Fibroblast of lung (primary cell): ENCODE measurements at regions not wholly inside any gene's neighbourhood (a gene's known extent, or its start where the extent isn't known, plus 50 kb on each side); places are given as distances from the start of the nearest gene placed in this dataset.

ENCODE experiments used
- DNase-seq, 2 donors: peaks; one replicate each; pipeline versions ENCODE4 v3.0.0 to v3.0.0-alpha.2; 2010; ENCODE audit warnings: low read depth in 2 of 2
- H2AFZ ChIP-seq: 2 replicates; pipeline ENCODE4 v1.5.1; 2012; ENCODE audit warnings: low read length, control low read depth, inconsistent platforms
- H3K27ac ChIP-seq: 2 replicates; pipeline ENCODE4 v1.5.1; 2011; ENCODE audit warnings: low read length, control low read depth; ENCODE audit not compliant: insufficient read depth
- H3K27me3 ChIP-seq: 2 replicates; pipeline ENCODE4 v1.5.1; 2011; ENCODE audit warnings: mild to moderate bottlenecking, low read length; ENCODE audit not compliant: control insufficient read depth, insufficient read depth
- H3K36me3 ChIP-seq: 2 replicates; pipeline ENCODE4 v1.5.1; 2011; ENCODE audit warnings: low read length; ENCODE audit not compliant: control insufficient read depth, insufficient read depth
- H3K4me1 ChIP-seq: 2 replicates; pipeline ENCODE4 v1.5.1; 2011; ENCODE audit warnings: low read length; ENCODE audit not compliant: control insufficient read depth, insufficient read depth; ENCODE audit errors: extremely low read depth
- H3K4me2 ChIP-seq: 2 replicates; pipeline ENCODE4 v1.5.1; 2011; ENCODE audit warnings: low read length, control low read depth; ENCODE audit not compliant: insufficient read depth; ENCODE audit errors: extremely low read depth
- H3K4me3 ChIP-seq, 4 experiments: fragments of 200-600 bp in 1 of 4; sonication (generic) in 1 of 4; replicated peaks in 1 of 4; 2 replicates each; pipeline ENCODE4 v1.5.1; 2011 to 2016; ENCODE audit warnings: low read length in 4 of 4, low read depth in 3 of 4, mild to moderate bottlenecking in 3 of 4, control low read depth in 2 of 4, inconsistent platforms in 1 of 4, mixed read lengths in 1 of 4; ENCODE audit not compliant: insufficient read depth in 1 of 4; ENCODE audit errors: control extremely low read depth in 1 of 4
- H3K79me2 ChIP-seq: 2 replicates; pipeline ENCODE4 v1.5.1; 2012; ENCODE audit warnings: mild to moderate bottlenecking, low read length, inconsistent platforms; ENCODE audit not compliant: control insufficient read depth, insufficient read depth
- H3K9ac ChIP-seq: 2 replicates; pipeline ENCODE4 v1.5.1; 2011; ENCODE audit warnings: mild to moderate bottlenecking, low read length, control low read depth; ENCODE audit not compliant: insufficient read depth
- H3K9me3 ChIP-seq: 2 replicates; pipeline ENCODE4 v1.5.1; 2012; ENCODE audit warnings: low read depth, low read length; ENCODE audit not compliant: control insufficient read depth, insufficient read depth
- H4K20me1 ChIP-seq: 2 replicates; pipeline ENCODE4 v1.5.1; 2011; ENCODE audit warnings: low read length; ENCODE audit not compliant: control insufficient read depth, insufficient read depth; ENCODE audit errors: extremely low read depth
- CTCF ChIP-seq, 2 donors: IDR thresholded peaks in 1 of 2; conservative IDR thresholded peaks in 1 of 2; 1 replicate in 1 of 2; 2 replicates in 1 of 2; pipeline ENCODE4 v1.5.1; 2011 to 2012; ENCODE audit warnings: low read length in 2 of 2, control low read depth in 1 of 2, inconsistent platforms in 1 of 2, low read depth in 1 of 2, mild to moderate bottlenecking in 1 of 2
- EZH2 ChIP-seq: IDR thresholded peaks from 2 replicates; pipeline ENCODE4 v1.5.1; 2012; ENCODE audit warnings: low read length, control low read depth, mild to moderate bottlenecking; ENCODE audit errors: missing control alignments

DNA sequence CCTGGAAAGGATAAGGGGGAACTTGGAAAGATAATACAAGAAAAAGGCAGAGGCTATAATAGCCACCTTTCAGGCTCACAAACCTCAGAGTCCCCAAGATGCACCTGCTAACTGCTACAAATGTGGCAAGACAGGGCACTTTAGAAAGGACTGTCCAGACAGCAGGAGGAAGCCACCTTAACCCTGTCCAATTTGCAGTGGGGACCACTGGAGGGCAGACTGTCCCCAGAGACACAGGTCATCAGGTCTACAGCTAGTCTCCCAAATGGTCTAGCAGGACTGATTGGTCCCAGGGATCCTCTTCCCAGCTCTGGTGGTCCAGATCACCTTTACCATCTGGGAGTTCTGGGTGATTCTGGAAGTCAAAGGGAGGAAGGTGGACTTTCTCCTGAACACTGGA, 882.5 kb upstream of the GBE1 start:
- Histone ChIP-seq H3K4me1 (no peaks in the 10 kb centered on the region), H2AFZ (no peak overlapping the region), H3K9me3 (no peaks in the 10 kb centered on the region), H3K36me3 (no peaks in the 10 kb centered on the region), H3K9ac (no peak overlapping the region), H3K27ac (no peak overlapping the region), H4K20me1 (no peaks in the 10 kb centered on the region), H3K4me3 (no peak overlapping the region), H3K4me2 (no peak overlapping the region), H3K27me3 (no peaks in the 10 kb centered on the region), H3K79me2 (no peaks in the 10 kb centered on the region)
- peak in 1 of 2 donors; percentile 3 for DNase-seq
- no peak for TF ChIP-seq EZH2
- TF ChIP-seq CTCF (conservative IDR thresholded peaks at IDR 0.05 in 1 of 2, IDR thresholded peaks at IDR 0.05 in 1 of 2; ENCODE audit: low read depth in 1 of 2, low read length in 2 of 2) = no peak

GRCh38 chr3:82641701-82642100, 880.3 kb upstream of the GBE1 start:
- H3K4me2 ChIP-seq = no peak overlapping the region

DNA sequence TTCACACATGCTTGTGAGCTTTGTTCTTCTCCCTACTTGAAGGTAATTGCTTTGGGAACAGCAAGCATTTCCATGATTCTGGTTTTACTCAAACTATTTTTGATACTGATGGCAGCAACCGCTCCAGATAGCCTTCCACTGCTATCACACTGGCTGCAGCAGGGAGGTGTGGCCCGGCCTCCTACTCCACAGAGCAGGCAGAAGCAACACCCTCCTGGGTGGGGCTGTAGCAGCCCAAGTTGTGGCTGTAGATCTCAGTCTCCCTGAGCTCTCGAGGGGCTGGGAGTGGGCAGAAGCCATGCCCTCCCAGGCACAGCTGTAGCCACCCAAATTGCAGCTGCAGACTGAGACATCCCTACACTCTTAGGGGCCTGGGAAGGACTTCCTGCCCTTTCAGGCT, 878.8 kb upstream of the GBE1 start:
- Histone ChIP-seq H2AFZ (no peak overlapping the region), H3K4me2 (no peak overlapping the region), H3K4me1 (no peaks in the 10 kb centered on the region), H3K79me2 (no peaks in the 10 kb centered on the region), H3K27me3 (no peaks in the 10 kb centered on the region), H4K20me1 (no peaks in the 10 kb centered on the region), H3K9ac (no peak overlapping the region), H3K4me3 (no peak overlapping the region), H3K27ac (no peak overlapping the region), H3K9me3 (no peaks in the 10 kb centered on the region), H3K36me3 (no peaks in the 10 kb centered on the region)
- TF ChIP-seq EZH2 = no peak
- no peak for TF ChIP-seq CTCF (conservative IDR thresholded peaks at IDR 0.05 in 1 of 2, IDR thresholded peaks at IDR 0.05 in 1 of 2; ENCODE audit: low read depth in 1 of 2, low read length in 2 of 2)
- no peak for DNase-seq

More at GRCh38 chr3:82641701-82642100, 880.3 kb upstream of the GBE1 start:
- Histone ChIP-seq H3K4me3 (no peak overlapping the region), H4K20me1 (no peaks in the 10 kb centered on the region), H3K79me2 (no peaks in the 10 kb centered on the region), H3K36me3 (no peaks in the 10 kb centered on the region), H3K9me3 (no peaks in the 10 kb centered on the region), H2AFZ (no peak overlapping the region), H3K9ac (no peak overlapping the region), H3K4me1 (no peaks in the 10 kb centered on the region), H3K27ac (no peak overlapping the region), H3K27me3 (no peaks in the 10 kb centered on the region)
- DNase-seq = peak in 1 of 2 donors; percentile 76
- no peak for TF ChIP-seq CTCF (conservative IDR thresholded peaks at IDR 0.05 in 1 of 2, IDR thresholded peaks at IDR 0.05 in 1 of 2; ENCODE audit: low read depth in 1 of 2, low read length in 2 of 2)
- TF ChIP-seq EZH2 = no peak
